K562 (cell line): ENCODE measurements at regions not wholly inside any gene's neighbourhood (a gene's known extent, or its start where the extent isn't known, plus 50 kb on each side); places are given as distances from the start of the nearest gene placed in this dataset.

Experiments used
- ATAC-seq: fragments of 200-7000 bp; cut with Tn5 transposase; 3 replicates; pipeline ENCODE4 v1.9.1; 2020; ENCODE audit warnings: moderate library complexity
- BruUV-seq: library from RNA; stranded (reverse); fragments of 400-500 nt; replicated peaks from 2 replicates; lab custom pipeline; 2021; lab: Mats Ljungman, UMichigan
- CTCF ChIA-PET: fragments of 300-600 bp; formaldehyde crosslinking; extraction: SDS; loops from one replicate; lab custom pipeline; 2021; ENCODE audit warnings: low intra/inter-chr PET ratio; lab: Yijun Ruan, JAX
- POLR2A ChIA-PET: fragments of 300-600, 350-650 bp; sonication (Branson Sonifier 250); formaldehyde crosslinking; extraction: SDS; loops from one replicate; lab custom pipeline; 2021; ENCODE audit warnings: antibody characterized with exemption, inconsistent platforms; lab: Yijun Ruan, JAX
- DNase-seq, 4 experiments: peaks; one replicate each; pipeline versions ENCODE4 v3.0.0 to v3.0.0-alpha.2; 2011 to 2018; ENCODE audit warnings: low spot score in 3 of 4, mixed read lengths in 3 of 4; ENCODE audit errors: extremely low read depth in 1 of 4
- FAIRE-seq: peaks from 2 replicates; lab custom pipeline; 2011; peaks lifted over from hg19 to GRCh38; lab: Jason Lieb, UNC
- H2AFZ ChIP-seq: 2 replicates; pipeline ENCODE4 v1.6.0; 2011; ENCODE audit warnings: low read depth, low read length, control low read depth, inconsistent platforms
- H3K27ac ChIP-seq: fragments of 200-600 bp; 3 replicates; pipeline ENCODE4 v1.8.0; 2011; ENCODE audit warnings: low read depth, mild to moderate bottlenecking, control low read depth, inconsistent platforms, low read length, moderate library complexity, mixed read lengths; ENCODE audit errors: extremely low read depth
- H3K27me3 ChIP-seq, 2 experiments: fragments of 300-600 bp in 1 of 2; 2 replicates in 1 of 2; 3 replicates in 1 of 2; pipeline versions ENCODE4 v1.6.0 to v1.8.0; 2011; ENCODE audit warnings: inconsistent platforms in 2 of 2, low read length in 2 of 2, mild to moderate bottlenecking in 1 of 2, mixed read lengths in 1 of 2, moderate library complexity in 1 of 2; ENCODE audit not compliant: control insufficient read depth in 2 of 2, insufficient read depth in 2 of 2
- H3K36me3 ChIP-seq: fragments of 300-600 bp; 3 replicates; pipeline ENCODE4 v1.8.0; 2011; ENCODE audit warnings: mild to moderate bottlenecking, low read length, inconsistent platforms; ENCODE audit not compliant: control insufficient read depth, insufficient read depth
- H3K4me1 ChIP-seq, 2 experiments: fragments of 200-600 bp in 1 of 2; replicated peaks in 1 of 2; 2 replicates in 1 of 2; 3 replicates in 1 of 2; pipeline versions ENCODE4 v1.5.1 to v1.8.0; 2011; ENCODE audit warnings: inconsistent platforms in 2 of 2, low read length in 2 of 2, mild to moderate bottlenecking in 1 of 2, mixed read lengths in 1 of 2, moderate library complexity in 1 of 2; ENCODE audit not compliant: control insufficient read depth in 2 of 2, insufficient read depth in 2 of 2
- H3K4me2 ChIP-seq: 2 replicates; pipeline ENCODE4 v1.6.1; 2011; ENCODE audit warnings: low read length, control low read depth, inconsistent platforms, mixed read lengths; ENCODE audit not compliant: insufficient read depth
- H3K4me3 ChIP-seq: fragments of 200-600 bp; sonication (generic), shearing (Covaris generic); 2 replicates; pipeline ENCODE4 v1.5.1; 2016; ENCODE audit warnings: control low read depth, inconsistent platforms
- H3K79me2 ChIP-seq: fragments of 200-600 bp; 3 replicates; pipeline ENCODE4 v1.8.0; 2011; ENCODE audit warnings: low read length, inconsistent platforms; ENCODE audit not compliant: control insufficient read depth, insufficient read depth
- H3K9ac ChIP-seq, 2 experiments: 2 replicates each; pipeline versions ENCODE4 v1.6.0 to v1.6.1; 2011; ENCODE audit warnings: low read depth in 2 of 2, low read length in 2 of 2, control low read depth in 1 of 2, inconsistent platforms in 1 of 2, mild to moderate bottlenecking in 1 of 2, mixed read lengths in 1 of 2; ENCODE audit not compliant: insufficient read depth in 1 of 2
- H3K9me1 ChIP-seq: one replicate; pipeline ENCODE4 v1.6.0; 2011; ENCODE audit warnings: inconsistent platforms, mild to moderate bottlenecking, low read length, moderate library complexity; ENCODE audit not compliant: control insufficient read depth, insufficient read depth
- H3K9me3 ChIP-seq: replicated peaks from 2 replicates; pipeline ENCODE4 v1.5.1; 2011; ENCODE audit warnings: low read depth, low read length, inconsistent platforms; ENCODE audit not compliant: control insufficient read depth, insufficient read depth
- H4K20me1 ChIP-seq: replicated peaks from 2 replicates; pipeline ENCODE4 v1.6.1; 2011; ENCODE audit warnings: low read length, inconsistent platforms, mixed read lengths; ENCODE audit not compliant: control insufficient read depth, insufficient read depth
- in situ Hi-C: fragments of 300-500 bp; cut with MboI; formaldehyde crosslinking; loops from 4 replicates; pipeline ENCODE4 v1.15.0; 2018; ENCODE audit warnings: inconsistent platforms, mixed read lengths
- intact Hi-C: fragments of 100-400 bp; cut with micrococcal nuclease; formaldehyde crosslinking; loops from 2 replicates; pipeline ENCODE4 v1.14.2; 2022
- TF ChIP-seq, protein P1 (sequence below): fragments of 200-600 bp; sonication (generic); IDR thresholded peaks from one replicate; pipeline ENCODE4 v1.6.1; 2012; ENCODE audit warnings: mild to moderate bottlenecking, low read depth, low read length, inconsistent platforms
- TF ChIP-seq, protein P2 (sequence below): fragments of 250-450 bp; sonication (Bioruptor Pico); IDR thresholded peaks from 2 replicates; pipeline ENCODE4 v1.4.0; 2020

- no peak overlapping the region for H3K27ac ChIP-seq
- ATAC-seq (no peak), FAIRE-seq (no peak), DNase-seq (no peak)
- H3K9me3 ChIP-seq: no peaks in the 10 kb centered on the region
- intact Hi-C loops: no loop called here
- H3K4me3 ChIP-seq: no peak overlapping the region
- H3K27me3 ChIP-seq: peaks cover 0 to 14% of the 10 kb centered on the region in 2 experiments; a peak in 3 of 5 replicates
- H3K79me2 ChIP-seq: no peaks in the 10 kb centered on the region
- H3K4me1 ChIP-seq: no peaks in the 10 kb centered on the region; a peak in 1 of 5 replicates
- H3K9me1 ChIP-seq: no peaks in the 10 kb centered on the region
- no peak overlapping the region for H3K4me2 ChIP-seq
- no peaks in the 10 kb centered on the region for H3K36me3 ChIP-seq
- BruUV-seq: no TSS peak
- no peak overlapping the region for H3K9ac ChIP-seq
- in situ Hi-C loops: no loop called here
- H4K20me1 ChIP-seq: no peaks in the 10 kb centered on the region
- no peak overlapping the region for H2AFZ ChIP-seq
- ChIA-PET POLR2A (no interaction called here), CTCF (no interaction called here)
- TF ChIP-seq, protein P1, sequence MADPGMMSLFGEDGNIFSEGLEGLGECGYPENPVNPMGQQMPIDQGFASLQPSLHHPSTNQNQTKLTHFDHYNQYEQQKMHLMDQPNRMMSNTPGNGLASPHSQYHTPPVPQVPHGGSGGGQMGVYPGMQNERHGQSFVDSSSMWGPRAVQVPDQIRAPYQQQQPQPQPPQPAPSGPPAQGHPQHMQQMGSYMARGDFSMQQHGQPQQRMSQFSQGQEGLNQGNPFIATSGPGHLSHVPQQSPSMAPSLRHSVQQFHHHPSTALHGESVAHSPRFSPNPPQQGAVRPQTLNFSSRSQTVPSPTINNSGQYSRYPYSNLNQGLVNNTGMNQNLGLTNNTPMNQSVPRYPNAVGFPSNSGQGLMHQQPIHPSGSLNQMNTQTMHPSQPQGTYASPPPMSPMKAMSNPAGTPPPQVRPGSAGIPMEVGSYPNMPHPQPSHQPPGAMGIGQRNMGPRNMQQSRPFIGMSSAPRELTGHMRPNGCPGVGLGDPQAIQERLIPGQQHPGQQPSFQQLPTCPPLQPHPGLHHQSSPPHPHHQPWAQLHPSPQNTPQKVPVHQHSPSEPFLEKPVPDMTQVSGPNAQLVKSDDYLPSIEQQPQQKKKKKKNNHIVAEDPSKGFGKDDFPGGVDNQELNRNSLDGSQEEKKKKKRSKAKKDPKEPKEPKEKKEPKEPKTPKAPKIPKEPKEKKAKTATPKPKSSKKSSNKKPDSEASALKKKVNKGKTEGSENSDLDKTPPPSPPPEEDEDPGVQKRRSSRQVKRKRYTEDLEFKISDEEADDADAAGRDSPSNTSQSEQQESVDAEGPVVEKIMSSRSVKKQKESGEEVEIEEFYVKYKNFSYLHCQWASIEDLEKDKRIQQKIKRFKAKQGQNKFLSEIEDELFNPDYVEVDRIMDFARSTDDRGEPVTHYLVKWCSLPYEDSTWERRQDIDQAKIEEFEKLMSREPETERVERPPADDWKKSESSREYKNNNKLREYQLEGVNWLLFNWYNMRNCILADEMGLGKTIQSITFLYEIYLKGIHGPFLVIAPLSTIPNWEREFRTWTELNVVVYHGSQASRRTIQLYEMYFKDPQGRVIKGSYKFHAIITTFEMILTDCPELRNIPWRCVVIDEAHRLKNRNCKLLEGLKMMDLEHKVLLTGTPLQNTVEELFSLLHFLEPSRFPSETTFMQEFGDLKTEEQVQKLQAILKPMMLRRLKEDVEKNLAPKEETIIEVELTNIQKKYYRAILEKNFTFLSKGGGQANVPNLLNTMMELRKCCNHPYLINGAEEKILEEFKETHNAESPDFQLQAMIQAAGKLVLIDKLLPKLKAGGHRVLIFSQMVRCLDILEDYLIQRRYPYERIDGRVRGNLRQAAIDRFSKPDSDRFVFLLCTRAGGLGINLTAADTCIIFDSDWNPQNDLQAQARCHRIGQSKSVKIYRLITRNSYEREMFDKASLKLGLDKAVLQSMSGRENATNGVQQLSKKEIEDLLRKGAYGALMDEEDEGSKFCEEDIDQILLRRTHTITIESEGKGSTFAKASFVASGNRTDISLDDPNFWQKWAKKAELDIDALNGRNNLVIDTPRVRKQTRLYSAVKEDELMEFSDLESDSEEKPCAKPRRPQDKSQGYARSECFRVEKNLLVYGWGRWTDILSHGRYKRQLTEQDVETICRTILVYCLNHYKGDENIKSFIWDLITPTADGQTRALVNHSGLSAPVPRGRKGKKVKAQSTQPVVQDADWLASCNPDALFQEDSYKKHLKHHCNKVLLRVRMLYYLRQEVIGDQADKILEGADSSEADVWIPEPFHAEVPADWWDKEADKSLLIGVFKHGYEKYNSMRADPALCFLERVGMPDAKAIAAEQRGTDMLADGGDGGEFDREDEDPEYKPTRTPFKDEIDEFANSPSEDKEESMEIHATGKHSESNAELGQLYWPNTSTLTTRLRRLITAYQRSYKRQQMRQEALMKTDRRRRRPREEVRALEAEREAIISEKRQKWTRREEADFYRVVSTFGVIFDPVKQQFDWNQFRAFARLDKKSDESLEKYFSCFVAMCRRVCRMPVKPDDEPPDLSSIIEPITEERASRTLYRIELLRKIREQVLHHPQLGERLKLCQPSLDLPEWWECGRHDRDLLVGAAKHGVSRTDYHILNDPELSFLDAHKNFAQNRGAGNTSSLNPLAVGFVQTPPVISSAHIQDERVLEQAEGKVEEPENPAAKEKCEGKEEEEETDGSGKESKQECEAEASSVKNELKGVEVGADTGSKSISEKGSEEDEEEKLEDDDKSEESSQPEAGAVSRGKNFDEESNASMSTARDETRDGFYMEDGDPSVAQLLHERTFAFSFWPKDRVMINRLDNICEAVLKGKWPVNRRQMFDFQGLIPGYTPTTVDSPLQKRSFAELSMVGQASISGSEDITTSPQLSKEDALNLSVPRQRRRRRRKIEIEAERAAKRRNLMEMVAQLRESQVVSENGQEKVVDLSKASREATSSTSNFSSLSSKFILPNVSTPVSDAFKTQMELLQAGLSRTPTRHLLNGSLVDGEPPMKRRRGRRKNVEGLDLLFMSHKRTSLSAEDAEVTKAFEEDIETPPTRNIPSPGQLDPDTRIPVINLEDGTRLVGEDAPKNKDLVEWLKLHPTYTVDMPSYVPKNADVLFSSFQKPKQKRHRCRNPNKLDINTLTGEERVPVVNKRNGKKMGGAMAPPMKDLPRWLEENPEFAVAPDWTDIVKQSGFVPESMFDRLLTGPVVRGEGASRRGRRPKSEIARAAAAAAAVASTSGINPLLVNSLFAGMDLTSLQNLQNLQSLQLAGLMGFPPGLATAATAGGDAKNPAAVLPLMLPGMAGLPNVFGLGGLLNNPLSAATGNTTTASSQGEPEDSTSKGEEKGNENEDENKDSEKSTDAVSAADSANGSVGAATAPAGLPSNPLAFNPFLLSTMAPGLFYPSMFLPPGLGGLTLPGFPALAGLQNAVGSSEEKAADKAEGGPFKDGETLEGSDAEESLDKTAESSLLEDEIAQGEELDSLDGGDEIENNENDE: no peak
- TF ChIP-seq, protein P2, sequence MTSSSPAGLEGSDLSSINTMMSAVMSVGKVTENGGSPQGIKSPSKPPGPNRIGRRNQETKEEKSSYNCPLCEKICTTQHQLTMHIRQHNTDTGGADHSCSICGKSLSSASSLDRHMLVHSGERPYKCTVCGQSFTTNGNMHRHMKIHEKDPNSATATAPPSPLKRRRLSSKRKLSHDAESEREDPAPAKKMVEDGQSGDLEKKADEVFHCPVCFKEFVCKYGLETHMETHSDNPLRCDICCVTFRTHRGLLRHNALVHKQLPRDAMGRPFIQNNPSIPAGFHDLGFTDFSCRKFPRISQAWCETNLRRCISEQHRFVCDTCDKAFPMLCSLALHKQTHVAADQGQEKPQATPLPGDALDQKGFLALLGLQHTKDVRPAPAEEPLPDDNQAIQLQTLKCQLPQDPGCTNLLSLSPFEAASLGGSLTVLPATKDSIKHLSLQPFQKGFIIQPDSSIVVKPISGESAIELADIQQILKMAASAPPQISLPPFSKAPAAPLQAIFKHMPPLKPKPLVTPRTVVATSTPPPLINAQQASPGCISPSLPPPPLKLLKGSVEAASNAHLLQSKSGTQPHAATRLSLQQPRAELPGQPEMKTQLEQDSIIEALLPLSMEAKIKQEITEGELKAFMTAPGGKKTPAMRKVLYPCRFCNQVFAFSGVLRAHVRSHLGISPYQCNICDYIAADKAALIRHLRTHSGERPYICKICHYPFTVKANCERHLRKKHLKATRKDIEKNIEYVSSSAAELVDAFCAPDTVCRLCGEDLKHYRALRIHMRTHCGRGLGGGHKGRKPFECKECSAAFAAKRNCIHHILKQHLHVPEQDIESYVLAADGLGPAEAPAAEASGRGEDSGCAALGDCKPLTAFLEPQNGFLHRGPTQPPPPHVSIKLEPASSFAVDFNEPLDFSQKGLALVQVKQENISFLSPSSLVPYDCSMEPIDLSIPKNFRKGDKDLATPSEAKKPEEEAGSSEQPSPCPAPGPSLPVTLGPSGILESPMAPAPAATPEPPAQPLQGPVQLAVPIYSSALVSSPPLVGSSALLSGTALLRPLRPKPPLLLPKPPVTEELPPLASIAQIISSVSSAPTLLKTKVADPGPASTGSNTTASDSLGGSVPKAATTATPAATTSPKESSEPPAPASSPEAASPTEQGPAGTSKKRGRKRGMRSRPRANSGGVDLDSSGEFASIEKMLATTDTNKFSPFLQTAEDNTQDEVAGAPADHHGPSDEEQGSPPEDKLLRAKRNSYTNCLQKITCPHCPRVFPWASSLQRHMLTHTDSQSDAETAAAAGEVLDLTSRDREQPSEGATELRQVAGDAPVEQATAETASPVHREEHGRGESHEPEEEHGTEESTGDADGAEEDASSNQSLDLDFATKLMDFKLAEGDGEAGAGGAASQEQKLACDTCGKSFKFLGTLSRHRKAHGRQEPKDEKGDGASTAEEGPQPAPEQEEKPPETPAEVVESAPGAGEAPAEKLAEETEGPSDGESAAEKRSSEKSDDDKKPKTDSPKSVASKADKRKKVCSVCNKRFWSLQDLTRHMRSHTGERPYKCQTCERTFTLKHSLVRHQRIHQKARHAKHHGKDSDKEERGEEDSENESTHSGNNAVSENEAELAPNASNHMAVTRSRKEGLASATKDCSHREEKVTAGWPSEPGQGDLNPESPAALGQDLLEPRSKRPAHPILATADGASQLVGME (CRISPR knock-in tag): no peak
Measured at GRCh38 chr4:26248647-26249046, 72.2 kb upstream of the RBPJ start.
